ENCODE measurements at regions not wholly inside any gene's neighbourhood (a gene's known extent, or its start where the extent isn't known, plus 50 kb on each side); places are given as distances from the start of the nearest gene placed in this dataset.
"Not testable (repeated sequence)": the region's sequence is repeated elsewhere in the genome, so short reads cannot be mapped to it uniquely, and the experiment has no call there.

- no peak for DNase-seq
These were observed 288.0 kb upstream of the ERCC4 start for GRCh38 chr16:13631916-13632315.

- DNase-seq: not testable (repeated sequence)
These were observed 287.4 kb upstream of the ERCC4 start for GRCh38 chr16:13632504-13632903.

GRCh38 chr16:13633391-13633861, 286.5 kb upstream of the ERCC4 start:
- DNase-seq: no peak

- DNase-seq: no peak
These were observed 285.7 kb upstream of the ERCC4 start for GRCh38 chr16:13634253-13634652.

GRCh38 chr16:13634959-13635358, 285.0 kb upstream of the ERCC4 start:
- no peak for DNase-seq

GRCh38 chr16:13638218-13638617, 281.7 kb upstream of the ERCC4 start:
- no peak for DNase-seq

GRCh38 chr16:13643412-13643811, 276.5 kb upstream of the ERCC4 start:
- no peak for DNase-seq

- DNase-seq: no peak
These were observed 274.2 kb upstream of the ERCC4 start for GRCh38 chr16:13645601-13646245.

- DNase-seq: no peak
These were observed 259.1 kb upstream of the ERCC4 start for GRCh38 chr16:13660807-13661206.

- no peak for DNase-seq
These were observed 254.1 kb upstream of the ERCC4 start for GRCh38 chr16:13665876-13666275.

GRCh38 chr16:13672196-13672595, 247.8 kb upstream of the ERCC4 start:
- DNase-seq: no peak

GRCh38 chr16:13680021-13680889, 239.7 kb upstream of the ERCC4 start:
- no peak for DNase-seq

- DNase-seq: no peak
These were observed 235.0 kb upstream of the ERCC4 start for GRCh38 chr16:13684819-13685563.

GRCh38 chr16:13696017-13696416, 223.9 kb upstream of the ERCC4 start:
- no peak for DNase-seq

GRCh38 chr16:13697013-13697412, 222.9 kb upstream of the ERCC4 start:
- DNase-seq: no peak

- no peak for DNase-seq
These were observed 222.4 kb upstream of the ERCC4 start for GRCh38 chr16:13697568-13697967.

GRCh38 chr16:13702614-13703013, 217.3 kb upstream of the ERCC4 start:
- DNase-seq: no peak

- no peak for DNase-seq
These were observed 211.4 kb upstream of the ERCC4 start for GRCh38 chr16:13708347-13709120.

GRCh38 chr16:13718748-13719147, 201.2 kb upstream of the ERCC4 start:
- no peak for DNase-seq

- DNase-seq: no peak
These were observed 192.0 kb upstream of the ERCC4 start for GRCh38 chr16:13727943-13728342.

- no peak for DNase-seq
These were observed 186.4 kb upstream of the ERCC4 start for GRCh38 chr16:13733561-13733960.

GRCh38 chr16:13739621-13740373, 180.2 kb upstream of the ERCC4 start:
- not testable (repeated sequence) for DNase-seq

All from T-helper 2 cell (primary cell).